ENCODE measurements at regions not wholly inside any gene's neighbourhood (a gene's known extent, or its start where the extent isn't known, plus 50 kb on each side); places are given as distances from the start of the nearest gene placed in this dataset.

- TF ChIP-seq CTCF (IDR thresholded peaks at IDR 0.05 in 4 of 5, conservative IDR thresholded peaks at IDR 0.05 in 1 of 5) (no peak), POLR2A (IDR thresholded peaks at IDR 0.05) (no peak)
These were observed 179.1 kb downstream of the HAUS1 start for GRCh38 chr18:46283268-46283667.
